Activated effector memory CD4-positive, alpha-beta T cell treated with anti-CD3 and anti-CD28 coated beads, Interleukin-2, amount 50 U/mL, for 16 hours (primary cell): ENCODE measurements at regions not wholly inside any gene's neighbourhood (a gene's known extent, or its start where the extent isn't known, plus 50 kb on each side); places are given as distances from the start of the nearest gene placed in this dataset.

Experiments
- DNase-seq: peaks from one replicate; pipeline ENCODE4 v3.0.0-alpha.2; 2020

DNA sequence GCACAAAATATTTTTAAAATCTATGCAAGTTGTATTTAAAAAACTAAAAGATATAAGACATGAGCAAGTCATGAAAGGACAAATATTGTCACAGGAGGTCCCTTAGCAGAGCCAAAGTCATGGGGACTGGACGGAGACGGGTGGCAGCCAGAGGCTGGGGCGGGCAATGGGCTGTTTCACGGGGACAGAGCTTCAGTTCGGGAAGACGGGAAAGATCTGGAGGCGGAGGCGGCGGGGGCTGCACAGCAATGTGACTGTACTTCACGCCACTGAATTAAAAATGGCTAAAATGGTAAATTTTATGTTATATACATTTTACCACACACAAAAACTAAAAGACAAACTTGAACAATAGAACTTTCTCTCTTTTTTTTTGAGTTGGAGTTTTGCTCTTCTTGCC, 60.0 kb upstream of the METRNL start:
- no peak for DNase-seq

DNA sequence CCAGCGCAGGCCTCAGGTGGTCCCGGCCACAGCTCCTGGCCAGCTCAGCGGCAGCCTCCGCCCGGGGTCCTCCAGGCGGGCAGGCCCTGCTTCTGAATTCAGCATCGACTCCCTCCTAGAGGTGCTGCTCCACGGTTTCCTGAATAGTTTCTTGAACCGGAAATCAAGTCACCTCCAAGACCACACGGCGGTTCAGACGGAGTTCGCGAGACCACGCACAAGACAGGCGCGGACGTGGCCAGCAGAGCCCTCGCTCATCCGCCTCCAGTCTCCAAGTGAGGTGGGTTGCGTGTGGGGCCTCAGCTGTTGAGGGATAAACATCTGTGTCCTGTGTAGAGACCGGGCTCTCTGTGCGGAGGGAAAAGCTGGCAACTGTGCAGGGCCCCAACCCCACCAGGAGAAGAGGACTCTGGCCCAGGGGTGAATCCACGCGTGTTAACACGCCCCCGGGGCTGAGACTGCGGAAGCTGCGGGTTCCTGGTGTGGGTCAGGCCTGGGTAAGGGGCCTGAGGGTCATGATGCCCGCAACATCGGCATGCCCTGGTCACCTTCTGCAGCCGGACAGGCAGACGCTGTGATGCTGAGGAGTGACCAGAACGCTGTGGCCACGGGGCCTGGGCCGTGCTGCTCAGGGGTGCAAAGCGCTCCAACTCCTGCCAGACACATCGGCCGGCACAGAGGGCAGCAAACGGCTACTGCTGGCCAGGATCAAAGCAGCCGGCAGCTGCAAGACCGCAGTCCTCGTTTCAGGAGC, 55.0 kb upstream of the METRNL start:
- peak; percentile 56 for DNase-seq

DNA sequence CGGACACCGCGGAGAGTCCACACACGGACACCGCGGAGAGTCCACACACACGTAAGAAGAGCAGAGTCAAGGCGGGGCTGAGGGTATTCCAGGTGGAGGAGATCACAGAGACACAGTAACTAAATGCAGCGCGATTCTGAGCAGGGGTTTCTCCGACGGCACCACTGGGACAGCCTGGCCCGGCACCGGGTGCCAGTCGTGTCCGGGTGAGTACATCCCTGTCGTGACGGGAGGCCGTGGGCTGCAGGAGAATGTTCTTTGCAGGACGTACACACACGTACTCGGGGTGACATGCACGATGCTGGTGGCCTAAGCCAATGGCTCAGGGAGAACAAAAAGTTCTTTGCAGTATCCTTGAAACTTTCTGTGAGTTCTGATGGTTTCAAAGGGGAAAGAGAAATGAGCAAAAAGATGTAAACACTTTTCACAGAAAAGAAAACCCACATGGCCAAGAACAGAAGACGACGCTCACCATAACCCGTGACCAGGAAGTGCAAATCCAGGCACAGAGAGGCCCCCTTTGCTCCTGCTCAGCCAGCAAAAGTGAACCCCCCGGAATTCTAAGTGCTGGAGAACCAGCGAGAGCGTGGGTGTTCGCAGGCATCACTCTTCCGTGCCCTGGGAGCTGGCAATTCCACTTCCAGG, 53.7 kb upstream of the METRNL start:
- no peak for DNase-seq

DNA sequence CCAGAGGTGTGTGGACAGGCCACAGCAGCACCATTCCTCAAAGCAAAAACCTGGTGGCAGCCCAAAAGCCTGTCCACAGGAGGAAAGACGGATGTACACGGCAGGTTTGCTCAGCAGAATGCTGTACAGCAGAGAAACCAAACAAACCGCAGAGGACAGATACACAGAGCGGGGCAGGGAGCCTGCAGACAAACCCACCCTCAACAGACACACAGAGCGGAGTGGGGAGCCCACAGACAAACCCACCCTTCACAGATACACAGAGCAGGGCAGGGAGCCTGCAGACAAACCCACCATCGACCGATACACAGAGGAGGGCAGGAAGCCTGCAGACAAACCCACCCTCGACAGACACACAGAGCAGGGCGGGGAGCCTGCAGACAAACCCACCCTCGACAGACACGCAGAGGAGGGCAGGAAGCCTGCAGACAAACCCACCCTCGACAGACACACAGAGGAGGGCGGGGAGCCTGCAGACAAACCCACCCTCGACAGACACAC, 53.0 kb upstream of the METRNL start:
- peak; percentile 36 for DNase-seq

DNA sequence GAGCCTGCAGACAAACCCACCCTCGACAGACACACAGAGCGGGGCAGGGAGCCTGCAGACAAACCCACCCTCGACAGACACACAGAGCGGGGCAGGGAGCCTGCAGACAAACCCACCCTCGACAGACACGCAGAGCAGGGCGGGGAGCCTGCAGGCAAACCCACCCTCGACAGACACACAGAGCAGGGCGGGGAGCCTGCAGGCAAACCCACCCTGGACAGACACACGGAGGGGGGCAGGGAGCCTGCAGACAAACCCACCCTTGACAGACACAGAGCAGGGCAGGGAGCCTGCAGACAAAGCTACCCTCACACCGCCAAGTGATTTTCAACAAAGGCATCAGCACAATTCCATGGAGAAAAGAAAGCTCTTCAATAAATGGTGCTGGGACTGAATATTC, 52.5 kb upstream of the METRNL start:
- peak; percentile 24 for DNase-seq

DNA sequence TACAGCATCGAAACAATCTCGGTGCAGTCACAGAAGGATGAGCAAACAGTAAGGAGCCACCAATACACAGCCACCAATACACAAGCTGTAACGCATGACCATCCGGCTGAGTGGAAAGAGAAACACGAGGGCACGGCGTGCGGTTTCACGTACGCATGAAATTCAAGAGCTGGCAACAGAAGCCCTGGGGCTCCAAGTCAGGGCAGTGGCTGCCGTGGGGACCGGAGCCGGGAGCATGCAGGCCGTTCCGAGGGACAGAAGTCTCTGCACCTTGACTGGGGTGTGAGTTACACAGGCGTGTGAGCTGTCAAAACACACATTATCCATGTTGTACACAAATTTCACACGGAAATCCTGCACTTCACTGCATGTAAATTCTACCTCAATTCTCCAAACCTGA, 50.6 kb upstream of the METRNL start:
- DNase-seq, result peak; percentile 39

DNA sequence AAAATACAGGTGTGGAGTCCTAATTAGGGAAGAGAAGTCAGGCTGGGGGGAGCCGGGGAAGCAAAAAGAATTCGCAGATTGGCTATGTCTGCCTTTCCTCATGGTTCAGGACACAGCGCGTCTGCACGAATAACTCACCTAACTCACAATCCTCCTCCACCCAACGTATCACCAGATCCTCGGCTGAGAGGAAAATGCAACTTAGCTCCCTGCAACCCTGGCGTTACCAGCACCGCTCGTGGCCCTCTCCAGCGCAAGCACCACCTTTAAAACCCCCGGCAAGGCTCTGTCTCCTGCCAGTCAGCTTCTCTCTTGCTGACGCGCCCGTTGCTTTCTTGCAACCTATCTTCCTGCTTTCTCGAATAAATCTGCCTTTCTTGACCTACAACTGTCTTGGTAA, 49.8 kb upstream of the METRNL start:
- DNase-seq, result peak; percentile 41
